ENCODE measurements at regions not wholly inside any gene's neighbourhood (a gene's known extent, or its start where the extent isn't known, plus 50 kb on each side); places are given as distances from the start of the nearest gene placed in this dataset.

GRCh38 chr10:44458671-44459413 lies 73.9 kb upstream of the CXCL12 start:
- POLR2A ChIA-PET: no interaction called here
- TF ChIP-seq, protein P1, sequence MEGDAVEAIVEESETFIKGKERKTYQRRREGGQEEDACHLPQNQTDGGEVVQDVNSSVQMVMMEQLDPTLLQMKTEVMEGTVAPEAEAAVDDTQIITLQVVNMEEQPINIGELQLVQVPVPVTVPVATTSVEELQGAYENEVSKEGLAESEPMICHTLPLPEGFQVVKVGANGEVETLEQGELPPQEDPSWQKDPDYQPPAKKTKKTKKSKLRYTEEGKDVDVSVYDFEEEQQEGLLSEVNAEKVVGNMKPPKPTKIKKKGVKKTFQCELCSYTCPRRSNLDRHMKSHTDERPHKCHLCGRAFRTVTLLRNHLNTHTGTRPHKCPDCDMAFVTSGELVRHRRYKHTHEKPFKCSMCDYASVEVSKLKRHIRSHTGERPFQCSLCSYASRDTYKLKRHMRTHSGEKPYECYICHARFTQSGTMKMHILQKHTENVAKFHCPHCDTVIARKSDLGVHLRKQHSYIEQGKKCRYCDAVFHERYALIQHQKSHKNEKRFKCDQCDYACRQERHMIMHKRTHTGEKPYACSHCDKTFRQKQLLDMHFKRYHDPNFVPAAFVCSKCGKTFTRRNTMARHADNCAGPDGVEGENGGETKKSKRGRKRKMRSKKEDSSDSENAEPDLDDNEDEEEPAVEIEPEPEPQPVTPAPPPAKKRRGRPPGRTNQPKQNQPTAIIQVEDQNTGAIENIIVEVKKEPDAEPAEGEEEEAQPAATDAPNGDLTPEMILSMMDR (IDR thresholded peaks at IDR 0.05; ENCODE audit: insufficient read depth, low read length, missing control alignments): no peak
- DNase-seq (ENCODE audit: low read depth, low spot score): no peak
- CTCF ChIA-PET: no interaction called here
- no peak overlapping the region for H3K4me3 ChIP-seq (ENCODE audit: low read depth, low read length)

DNA sequence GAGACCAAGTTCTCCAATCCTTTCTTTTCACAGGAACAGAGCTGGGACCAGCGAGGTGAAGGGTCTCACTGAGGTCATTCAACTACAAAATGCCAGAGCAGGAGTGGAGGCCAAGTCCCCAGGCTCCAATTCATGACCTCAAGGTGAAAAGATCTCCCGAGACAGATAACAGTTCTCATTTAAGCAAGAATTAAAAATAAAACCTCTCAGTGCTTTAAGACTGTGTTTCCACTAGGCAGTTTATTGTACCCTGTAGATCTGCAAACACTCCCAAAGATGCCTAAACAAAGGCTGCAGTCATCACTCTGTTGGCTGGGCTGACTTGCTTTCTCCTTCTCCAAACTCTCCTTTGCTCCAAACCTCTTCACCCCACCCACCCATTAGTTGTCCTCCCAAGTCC lies 74.8 kb upstream of the CXCL12 start:
- TF ChIP-seq, protein P1 (IDR thresholded peaks at IDR 0.05; ENCODE audit: insufficient read depth, low read length, missing control alignments): no peak
- ChIA-PET POLR2A (no interaction called here), CTCF (no interaction called here)
- no peak overlapping the region for H3K4me3 ChIP-seq (ENCODE audit: low read depth, low read length)
- DNase-seq (ENCODE audit: low read depth, low spot score): no peak

- ChIA-PET POLR2A (no interaction called here), CTCF (interaction anchor here (2.8 kb wide), 1 partner anchor 398 kb away, joined by 12 read pairs; no protein-coding TSS in a partner anchor)
- TF ChIP-seq, protein P1 (IDR thresholded peaks at IDR 0.05; ENCODE audit: insufficient read depth, low read length, missing control alignments): no peak
- no peak for DNase-seq (ENCODE audit: low read depth, low spot score)
- H3K4me3 ChIP-seq (ENCODE audit: low read depth, low read length): no peak overlapping the region
Observed at GRCh38 chr10:44460416-44460815, 75.5 kb upstream of the CXCL12 start.

GRCh38 chr10:44462338-44462914 lies 77.5 kb upstream of the CXCL12 start:
- CTCF ChIA-PET: interaction anchor here (2.8 kb wide), 1 partner anchor 396 kb away, joined by 12 read pairs; no protein-coding TSS in a partner anchor
- DNase-seq (ENCODE audit: low read depth, low spot score): no peak
- POLR2A ChIA-PET: no interaction called here
- TF ChIP-seq, protein P1 (IDR thresholded peaks at IDR 0.05; ENCODE audit: insufficient read depth, low read length, missing control alignments): no peak
- H3K4me3 ChIP-seq (ENCODE audit: low read depth, low read length): no peak overlapping the region

GRCh38 chr10:44463511-44464121 lies 78.7 kb upstream of the CXCL12 start:
- no peak overlapping the region for H3K4me3 ChIP-seq (ENCODE audit: low read depth, low read length)
- DNase-seq (ENCODE audit: low read depth, low spot score): no peak
- ChIA-PET CTCF (no interaction called here), POLR2A (no interaction called here)
- TF ChIP-seq, protein P1 (IDR thresholded peaks at IDR 0.05; ENCODE audit: insufficient read depth, low read length, missing control alignments): no peak

DNA sequence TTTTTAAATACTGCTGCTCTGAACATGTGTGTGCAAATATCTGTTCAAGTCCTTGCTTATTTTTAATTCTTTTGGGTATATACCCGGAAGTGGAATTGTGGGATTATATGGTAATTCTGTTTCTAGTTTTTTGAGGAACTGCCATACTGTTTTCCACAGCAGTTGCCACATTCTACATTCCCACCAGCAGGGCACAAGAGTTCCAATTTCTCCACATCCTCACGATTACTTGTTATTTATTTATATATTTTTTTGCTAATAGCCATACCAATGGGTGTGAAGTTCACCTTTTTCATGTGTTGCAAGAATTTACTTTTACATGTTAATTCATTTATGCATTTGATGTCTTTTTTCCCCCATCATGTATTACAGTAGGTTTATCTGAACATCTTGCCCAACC lies 79.6 kb upstream of the CXCL12 start:
- no peak overlapping the region for H3K4me3 ChIP-seq (ENCODE audit: low read depth, low read length)
- POLR2A ChIA-PET: no interaction called here
- no peak for DNase-seq (ENCODE audit: low read depth, low spot score)
- TF ChIP-seq, protein P1 (IDR thresholded peaks at IDR 0.05; ENCODE audit: insufficient read depth, low read length, missing control alignments): no peak
- CTCF ChIA-PET: interaction anchor here (1.2 kb wide), 1 partner anchor 269 kb away, joined by 3 read pairs; no protein-coding TSS in a partner anchor
